ENCODE measurements at regions not wholly inside any gene's neighbourhood (a gene's known extent, or its start where the extent isn't known, plus 50 kb on each side); places are given as distances from the start of the nearest gene placed in this dataset.
"Not testable (repeated sequence)": the region's sequence is repeated elsewhere in the genome, so short reads cannot be mapped to it uniquely, and the experiment has no call there.

DNA sequence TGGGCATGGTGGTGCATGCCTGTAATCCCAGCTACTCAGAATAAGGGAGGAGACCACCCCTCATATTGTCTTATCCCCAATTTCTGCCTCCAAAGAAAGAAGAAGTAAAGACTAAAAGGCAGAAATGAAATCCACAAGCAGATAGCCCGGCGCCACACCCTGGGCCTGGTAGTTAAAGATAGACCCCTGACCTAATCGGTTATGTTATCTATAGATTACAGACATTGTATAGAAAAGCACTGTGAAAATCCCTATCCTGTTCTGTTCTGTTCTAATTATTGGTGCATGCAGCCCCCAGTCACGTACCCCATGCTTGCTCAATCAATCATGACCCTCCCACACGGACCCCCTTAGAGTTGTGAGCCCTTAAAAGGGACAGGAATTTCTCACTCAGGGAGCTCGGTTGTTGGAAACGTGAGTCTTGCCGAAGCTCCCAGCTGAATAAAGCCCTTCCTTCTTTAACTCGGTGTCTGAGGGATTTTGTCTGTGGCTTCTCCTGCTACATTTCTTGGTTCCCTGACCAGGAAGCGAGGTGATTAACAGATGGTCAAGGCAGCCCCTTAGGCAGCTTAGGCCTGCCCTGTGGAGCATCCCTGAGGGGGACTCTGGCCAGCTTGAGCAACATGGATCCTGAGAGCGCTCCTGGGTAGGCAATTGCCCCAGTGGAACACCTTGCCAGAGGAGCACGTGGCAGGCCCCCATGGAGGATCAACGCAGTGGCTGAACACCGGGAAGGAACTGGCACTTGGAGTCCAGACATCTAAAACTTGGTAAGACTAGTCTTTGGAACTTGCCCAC is 188.7 kb upstream of the NDUFV2 start:
- not testable (repeated sequence) for DNase-seq

DNA sequence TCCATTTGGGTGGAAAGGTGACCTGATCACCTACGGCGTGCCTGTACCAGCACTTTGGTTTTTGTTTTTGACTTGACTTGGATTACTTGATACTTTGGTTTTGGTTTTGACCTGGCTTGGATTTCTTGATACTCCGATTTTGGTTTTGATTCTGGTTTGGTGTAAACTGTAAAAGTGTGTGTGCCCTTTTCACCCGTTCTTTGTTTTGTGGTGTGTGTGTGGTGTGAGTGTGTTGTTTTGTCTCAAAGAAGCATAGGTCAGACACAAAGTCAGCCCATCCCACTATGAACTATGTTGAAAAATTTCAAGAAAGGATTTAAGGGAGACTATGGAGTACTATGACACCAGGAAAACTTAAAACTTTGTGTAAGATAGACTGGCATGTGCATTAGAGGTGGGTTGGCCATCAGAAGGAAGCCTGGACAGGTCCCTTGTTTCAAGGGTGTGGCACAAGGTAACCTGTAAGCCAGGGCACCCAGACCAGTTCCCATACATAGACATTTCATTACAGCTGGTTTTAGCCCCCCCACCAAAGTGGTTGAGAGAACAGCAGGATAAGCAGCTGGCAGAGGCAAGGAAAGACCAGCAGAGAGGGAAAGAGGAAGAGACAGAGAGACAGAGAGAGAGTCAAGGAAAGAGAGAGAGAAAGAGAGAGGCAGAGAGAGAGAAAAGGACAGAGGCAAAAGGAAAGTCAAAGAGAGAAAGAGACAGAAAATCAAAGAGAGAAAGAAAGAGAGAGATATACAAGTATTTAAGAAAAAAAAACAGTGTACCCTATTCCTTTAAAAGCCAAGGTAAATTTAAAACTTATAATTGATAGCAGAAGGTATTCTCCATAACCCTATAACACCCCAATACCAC is 187.9 kb upstream of the NDUFV2 start:
- not testable (repeated sequence) for DNase-seq

DNA sequence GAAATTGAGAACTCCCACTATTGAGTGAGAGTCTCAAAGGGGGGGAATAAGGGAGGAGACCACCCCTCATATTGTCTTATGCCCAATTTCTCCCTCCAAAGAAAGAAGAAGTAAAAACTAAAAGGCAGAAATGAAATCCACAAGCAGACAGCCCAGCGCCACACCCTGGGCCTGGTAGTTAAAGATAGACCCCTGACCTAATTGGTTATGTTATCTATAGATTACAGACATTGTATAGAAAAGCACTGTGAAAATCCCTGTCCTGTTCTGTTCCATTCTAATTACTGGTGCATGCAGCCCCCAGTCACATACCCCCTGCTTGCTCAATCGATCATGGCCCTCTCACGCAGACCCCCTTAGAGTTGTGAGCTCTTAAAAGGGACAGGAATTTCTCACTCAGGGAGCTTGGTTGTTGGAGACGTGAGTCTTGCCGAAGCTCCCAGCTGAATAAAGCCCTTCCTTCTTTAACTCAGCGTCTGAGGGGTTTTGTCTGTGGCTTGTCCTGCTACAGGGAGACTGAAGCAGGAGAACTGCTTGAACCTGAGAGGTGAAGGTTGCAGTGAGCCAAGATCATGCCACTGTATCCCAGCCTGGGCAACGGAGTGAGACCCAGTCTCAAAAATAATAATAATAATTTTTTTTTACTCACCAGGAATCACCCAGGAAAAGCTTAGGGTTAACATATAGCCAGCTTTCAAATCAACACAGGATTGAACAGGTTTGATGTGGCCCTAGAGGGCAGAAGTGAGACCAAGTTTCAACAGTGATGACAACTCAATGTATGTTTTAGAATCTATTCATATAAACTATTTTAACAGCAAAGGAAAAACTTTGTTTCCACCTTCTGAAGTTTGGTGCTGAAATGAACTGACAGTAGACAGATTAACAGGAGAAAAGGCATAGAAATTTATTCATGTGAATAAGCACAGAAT is 181.4 kb upstream of the NDUFV2 start:
- not testable (repeated sequence) for DNase-seq

DNA sequence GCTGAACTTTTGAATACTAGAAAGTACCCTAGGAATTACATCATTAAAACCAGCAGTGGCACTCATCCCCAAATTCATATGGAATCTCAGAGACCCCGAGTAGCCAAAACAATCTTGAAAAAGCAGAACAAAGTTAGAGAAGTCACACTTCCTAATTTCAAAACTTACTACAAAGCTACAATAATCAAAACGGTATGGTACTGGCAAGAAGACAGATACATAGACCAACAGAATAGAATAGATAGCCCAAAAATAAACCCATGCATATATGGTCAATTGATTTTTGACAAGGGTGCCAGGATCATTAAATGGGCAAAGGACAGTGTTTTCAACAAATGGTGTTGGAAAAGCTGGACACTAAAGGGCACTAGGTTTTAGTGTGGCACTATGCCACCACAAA is 176.0 kb upstream of the NDUFV2 start:
- no peak for DNase-seq

DNA sequence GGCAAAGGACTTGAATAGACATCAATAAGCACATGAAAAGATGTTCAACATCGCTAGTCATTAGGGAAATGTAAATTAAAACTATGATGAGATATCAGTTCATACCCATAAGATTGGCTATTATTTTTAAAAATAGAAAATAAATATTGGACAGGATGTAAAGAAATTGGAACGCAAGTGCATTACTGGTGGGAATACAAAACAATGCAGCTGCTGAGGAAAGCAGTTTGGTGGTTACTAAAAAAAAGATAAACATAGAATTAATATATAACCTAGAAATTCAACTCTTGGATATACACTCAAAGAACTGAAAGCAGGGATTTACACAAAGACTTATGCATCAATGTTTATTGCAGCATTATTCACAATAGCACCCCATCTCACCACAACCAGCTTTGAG is 174.5 kb upstream of the NDUFV2 start:
- DNase-seq, result no peak

DNA sequence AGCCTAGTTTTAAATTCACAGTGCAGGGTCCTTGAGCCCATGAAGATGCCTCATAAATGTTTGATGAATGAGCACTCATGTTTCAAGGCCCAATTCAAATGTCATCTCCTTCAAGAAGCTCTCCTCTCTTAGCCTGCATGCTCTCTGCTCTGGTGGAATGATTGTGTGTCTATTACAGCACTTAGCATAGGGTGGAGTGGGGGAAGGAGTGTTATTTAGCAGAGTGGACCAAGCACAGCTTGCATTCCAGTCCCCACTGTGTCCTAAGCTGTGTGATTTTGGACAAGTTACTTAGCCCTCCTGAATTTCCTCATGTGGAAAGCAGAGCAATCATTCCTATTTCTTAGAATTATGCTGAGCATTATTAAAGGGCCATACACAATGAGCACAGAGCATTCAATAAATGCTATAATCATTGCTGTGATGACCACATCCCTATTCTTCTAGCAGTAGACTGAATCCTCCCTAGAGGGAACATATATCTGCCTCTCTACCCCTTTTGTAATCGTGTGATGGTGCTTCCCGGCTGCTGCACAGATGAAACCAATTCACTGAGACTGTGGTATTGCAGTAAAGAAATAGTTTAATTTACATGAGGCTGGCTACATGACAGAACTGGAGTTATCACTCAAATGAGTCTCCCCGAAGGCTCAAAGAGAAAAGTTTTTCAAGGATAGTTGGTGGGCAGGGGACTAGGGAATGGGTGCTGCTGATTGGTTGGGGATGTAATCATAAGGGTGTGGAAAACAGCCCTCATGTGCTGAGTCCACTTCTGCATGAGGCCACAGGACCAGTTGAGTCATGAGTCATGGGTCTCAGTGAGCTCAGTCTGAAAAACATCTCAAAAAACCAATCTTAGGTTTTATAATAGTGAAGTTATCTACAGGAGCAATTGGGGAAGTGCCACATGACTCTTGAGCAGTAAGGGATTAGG is 173.4 kb upstream of the NDUFV2 start:
- no peak for DNase-seq

DNA sequence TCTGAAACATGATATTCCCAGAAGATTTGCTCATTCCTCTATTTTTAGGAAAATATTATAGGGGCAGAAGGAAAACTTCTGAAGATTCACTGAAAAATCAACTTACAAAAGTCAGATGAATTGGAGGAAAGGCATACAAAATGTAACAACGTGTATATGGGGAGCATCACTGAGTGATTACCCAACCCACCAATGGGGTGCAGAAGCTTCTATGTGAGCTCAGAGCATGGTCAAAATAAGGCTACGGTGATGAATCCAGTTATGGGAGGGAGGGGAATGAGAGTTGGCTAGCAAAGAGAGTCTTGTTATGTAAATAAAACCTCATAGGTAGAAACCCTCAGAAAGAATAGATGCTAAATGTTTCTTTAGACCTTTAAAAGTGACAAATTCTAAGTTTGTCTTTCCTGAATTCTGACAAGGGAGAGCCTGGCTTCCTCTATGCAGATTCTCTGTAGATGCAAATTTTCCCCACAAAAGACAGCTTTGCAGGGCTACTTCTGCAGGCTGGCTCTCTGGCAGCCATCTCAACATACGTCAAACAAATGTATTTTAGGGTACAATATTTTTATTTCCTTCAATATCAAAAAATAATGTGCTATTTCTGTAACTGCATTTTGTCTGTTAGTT is 171.4 kb upstream of the NDUFV2 start:
- no peak for DNase-seq

DNA sequence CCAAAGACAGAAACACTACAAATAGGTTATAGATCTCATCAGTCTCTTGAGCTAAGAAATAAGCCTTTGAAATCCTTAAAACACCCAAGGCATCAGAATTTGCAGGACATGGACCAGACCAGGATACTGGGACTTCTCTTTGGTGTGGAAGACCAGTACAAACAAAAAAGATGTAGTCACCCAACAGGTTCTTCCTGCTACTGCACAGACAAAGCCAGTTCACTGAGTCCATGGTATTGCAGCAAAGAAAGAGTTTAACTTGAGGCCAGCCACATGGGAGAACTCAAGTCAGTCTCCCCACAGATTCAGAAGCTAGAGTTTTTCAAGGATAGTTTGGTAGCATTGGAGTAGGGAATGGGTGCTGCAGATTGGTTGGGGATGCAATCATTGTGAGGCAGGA is 169.6 kb upstream of the NDUFV2 start:
- no peak for DNase-seq

DNA sequence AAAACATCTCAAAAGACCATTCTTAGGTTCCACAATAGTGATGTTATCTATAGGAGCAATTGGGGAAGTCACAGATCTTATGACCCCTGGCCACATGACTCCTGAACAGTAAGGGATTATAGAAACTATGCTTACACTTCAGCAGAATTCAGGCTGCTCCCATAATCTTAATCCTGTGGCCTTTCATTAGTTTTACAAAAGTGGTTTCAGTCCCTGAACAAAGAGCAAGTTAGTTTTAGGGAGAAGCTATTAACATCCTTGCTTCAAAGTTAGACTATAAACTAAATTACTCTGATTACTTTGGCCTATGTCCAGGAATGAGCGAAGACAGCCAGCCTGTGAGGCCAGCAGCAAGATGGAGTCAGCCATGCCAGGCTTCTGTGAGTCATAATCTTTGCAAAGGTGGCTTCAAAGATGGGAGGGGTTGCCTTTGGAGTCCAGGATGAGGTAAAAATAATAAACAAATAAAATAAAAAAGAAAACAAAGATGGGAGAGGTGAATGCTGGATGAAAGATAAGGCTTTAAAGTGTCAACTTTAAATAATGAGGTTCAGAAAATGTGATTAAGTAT is 168.7 kb upstream of the NDUFV2 start:
- DNase-seq, result no peak

DNA sequence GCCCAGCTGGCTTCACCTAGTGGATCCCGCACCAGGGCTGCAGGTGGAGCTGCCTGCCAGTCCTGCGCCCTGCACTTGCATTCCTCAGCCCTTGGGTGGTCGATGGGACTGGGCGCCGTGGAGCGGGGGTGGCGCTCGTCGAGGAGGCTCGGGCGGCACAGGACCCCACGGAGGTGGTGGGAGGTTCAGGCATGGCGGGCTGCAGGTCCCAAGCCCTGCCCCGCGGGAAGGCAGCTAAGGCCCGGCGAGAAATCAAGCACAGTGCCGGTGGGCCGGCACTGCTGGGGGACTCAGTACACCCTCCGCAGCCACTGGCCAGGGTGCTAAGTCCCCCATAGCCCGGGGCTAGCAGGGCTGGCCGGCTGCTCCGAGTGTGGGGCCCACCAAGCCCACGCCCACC is 167.2 kb upstream of the NDUFV2 start:
- not testable (repeated sequence) for DNase-seq

DNA sequence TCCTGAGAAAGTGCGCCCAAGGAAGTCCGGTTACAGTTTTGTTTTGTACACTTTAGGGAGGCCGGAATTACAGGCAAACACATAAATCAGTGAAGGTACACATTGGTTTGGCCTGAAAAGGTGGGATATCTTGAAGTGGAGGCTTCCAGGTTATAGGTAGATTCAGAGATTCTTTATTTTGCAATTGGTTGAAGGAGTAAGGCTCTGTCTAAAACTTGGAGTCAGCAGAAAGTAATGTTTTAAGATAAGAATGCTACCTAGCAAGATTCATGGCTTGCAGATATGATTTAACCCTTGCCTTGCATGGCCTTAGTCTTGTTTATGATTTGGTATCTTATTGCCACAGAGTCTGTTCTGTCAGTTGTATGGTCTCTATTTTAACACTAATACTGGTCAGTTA is 165.9 kb upstream of the NDUFV2 start:
- DNase-seq, result no peak

DNA sequence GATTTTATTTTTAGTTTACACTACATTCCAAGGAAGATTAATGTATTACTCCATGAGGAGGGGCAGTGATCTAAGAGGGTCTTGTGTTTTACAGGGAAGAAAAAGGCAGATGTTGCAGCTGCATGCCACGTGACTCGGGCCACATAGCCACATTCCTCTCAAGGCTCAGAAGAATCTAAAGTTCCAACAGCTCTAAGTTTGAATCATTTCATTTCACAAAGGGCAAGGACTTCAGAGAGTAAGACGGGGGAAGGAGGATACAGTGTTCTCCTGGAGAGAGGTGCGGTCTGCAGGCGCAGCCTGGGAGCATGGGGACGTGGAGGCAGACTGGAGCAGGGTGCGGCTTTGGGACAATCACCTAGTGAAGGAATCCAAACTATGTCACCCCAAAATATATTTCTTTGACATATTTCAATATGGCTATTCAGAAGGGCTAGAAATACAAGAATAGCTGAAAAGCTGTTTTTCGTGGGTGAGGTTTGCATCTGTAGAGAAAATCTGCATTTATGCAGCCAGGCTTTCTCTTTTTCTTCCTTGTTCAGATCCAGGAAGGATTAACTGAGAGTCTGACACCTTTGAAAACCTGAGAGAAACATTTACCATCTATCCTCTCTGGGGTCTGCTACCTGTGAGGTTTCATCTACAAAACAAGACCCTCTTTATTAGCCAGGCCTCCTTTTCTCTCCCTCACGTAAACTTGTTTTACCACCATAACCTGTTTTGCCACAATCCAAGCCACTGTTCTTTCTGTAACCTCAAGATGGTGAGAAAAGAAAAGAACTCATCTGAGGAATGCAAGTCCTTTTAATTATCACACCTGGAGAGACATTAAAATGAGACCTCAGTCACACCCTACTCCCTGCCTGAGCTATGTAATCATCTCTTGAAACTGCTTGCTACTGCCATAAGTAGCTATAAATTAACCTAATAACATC is 165.1 kb upstream of the NDUFV2 start:
- no peak for DNase-seq

DNA sequence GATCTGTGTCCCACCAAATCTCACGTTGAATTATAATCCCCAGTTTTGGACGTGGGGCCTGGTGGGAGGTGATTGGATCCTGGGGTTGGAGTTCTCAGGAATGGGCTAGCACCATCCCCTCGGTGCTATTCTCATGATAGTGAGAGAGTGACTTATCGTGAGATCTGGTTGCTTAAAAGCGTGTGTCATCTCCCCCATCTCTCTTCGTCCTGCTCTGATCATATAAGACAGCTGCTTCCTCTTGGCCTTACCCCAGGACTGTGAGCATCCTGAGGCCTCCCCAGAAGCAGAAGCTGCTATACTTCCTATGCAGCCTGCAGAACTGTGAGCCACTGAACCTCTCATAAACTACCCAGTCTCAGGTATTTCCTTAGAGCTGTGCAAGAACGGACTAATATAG is 163.7 kb upstream of the NDUFV2 start:
- DNase-seq, result no peak

DNA sequence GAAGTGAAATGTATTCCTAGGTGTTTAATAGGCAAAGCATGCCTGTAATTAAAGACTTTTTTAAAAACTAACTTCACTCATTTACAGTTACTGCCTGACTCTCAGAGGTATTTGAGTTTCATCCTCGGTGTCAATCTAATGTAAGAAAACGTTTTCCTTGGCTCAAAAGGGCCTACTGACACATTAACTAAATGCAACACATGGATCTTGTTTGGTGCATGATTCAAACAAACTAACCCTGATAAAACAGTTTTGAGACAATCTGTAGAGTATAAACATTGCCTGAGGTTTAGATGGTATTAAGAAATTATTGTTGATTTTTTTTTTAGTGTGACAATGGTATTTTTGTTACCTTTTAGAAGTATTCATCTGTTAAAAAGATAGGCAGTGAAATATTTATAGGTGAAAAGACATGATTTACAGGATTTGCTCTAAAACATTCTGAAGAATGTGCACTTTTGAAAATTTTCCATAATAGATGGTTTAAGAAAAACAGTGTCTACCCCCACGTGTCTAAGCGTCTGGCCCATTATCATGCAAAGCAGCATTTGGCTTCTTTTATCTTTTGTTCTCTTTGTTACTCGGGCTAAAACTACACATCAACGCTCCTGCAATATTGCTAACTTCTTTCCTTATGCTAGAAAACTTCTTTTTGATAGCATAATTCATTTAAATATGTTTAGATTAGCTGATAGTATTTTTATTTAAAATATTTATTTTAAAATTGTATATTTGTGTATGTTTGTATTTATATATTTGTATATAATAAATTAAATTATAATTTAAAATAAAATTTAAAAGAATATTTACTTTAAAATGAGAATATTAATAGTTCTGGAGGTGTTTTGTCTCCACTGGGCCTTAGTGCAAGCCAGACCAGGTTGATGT is 160.2 kb upstream of the NDUFV2 start:
- no peak for DNase-seq

DNA sequence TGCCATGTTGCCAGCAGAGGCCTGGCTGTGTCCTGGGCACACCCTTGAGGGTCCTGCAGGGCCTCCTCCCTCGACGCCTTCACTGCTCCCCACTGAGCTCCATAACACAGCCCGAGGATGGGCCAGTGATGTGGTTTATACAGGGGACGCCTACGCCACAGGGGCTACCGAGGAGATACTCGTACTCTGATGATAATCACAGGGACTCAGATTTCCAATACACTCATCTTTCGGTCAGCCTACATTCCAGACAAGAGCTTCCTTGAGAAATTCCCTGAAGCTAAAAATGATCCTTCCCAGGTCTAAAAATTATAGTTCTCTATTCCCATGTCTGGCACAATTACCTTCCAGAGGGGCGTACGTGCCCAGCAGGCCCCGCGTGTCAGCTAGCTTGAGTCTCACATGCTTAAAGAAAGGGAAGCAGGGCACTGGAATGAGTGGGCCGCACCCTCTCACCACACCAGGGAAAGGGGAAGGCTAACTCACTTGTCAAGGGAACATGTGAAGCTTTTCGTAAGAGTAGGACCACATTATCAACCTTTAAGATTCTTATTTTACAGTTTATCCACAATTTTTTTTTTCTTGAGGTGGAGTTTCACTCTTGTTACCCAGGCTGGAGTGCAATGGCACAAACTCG is 159.5 kb upstream of the NDUFV2 start:
- no peak for DNase-seq

DNA sequence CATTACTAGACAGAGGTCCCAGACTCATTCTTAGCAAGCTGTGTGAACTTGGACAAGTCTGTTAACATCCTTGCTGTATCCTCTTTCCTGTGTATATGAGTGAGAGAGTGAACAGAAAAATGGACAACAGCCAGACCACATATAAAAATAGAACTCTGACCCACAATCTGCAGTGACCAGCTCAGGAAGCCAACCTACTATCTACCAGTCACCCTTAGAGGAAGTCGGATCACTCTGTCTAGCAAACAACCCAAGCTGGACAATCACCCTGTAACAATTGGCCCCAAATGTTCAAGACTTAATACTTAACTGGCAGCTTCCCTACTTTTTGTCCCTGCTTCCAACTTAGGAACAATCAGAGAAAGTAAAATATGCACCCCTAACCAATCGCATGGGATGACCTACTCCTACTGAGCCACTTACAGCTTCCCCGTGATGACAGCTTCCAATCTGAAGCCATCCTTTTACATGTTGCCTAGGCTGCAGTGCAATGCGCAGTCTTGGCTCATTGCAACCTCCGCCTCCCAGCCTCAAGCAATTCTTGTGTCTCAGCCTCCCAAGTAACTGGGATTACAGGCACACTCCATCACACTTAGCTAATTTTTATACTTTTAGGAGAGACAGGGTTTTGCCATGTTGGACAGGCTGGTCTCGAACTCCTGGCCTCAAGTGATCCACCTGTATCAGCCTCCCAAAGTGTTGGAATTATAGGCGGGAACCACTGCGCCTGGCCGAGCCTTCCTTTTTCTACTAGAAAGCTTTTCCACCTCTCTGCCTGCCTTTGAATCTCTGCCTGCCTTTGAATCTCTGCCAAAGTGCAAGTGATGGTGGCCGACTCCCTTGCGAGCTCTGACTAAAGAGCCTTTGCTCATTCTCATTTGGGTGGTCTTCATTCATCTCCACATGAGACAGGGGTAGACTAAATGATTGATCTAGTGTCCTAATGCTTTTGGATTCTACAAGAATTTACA is 158.3 kb upstream of the NDUFV2 start:
- DNase-seq, result no peak

DNA sequence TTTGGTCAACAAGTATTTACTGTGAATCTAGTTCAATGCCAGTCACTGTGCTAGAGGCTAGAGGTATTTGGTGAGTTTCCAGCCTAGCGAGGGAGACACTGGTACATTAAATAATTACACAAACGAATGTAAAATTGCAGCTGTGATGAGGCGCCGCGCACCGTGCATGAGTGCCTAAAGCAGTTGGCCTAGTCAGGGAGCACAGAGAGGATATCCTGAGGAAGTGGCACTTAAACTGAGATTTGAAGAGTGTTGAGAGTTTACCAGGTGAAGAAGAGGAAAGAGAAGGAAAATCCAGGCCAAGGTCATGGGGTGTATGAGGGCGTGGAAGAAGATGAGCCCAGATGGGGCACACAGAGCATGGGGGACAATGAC is 157.6 kb upstream of the NDUFV2 start:
- DNase-seq, result no peak

Measured in NCI-H2081 treated with DMSO at 0.1 percent for 48 hours (cell line).